A673 (cell line): ENCODE measurements at regions not wholly inside any gene's neighbourhood (a gene's known extent, or its start where the extent isn't known, plus 50 kb on each side); places are given as distances from the start of the nearest gene placed in this dataset.

Experiments used
- EZH2 ChIP-seq: fragments of 200-600 bp; sonication (generic); IDR thresholded peaks from 2 replicates; pipeline ENCODE4 v1.6.1; 2017; ENCODE audit warnings: borderline replicate concordance, low read depth, mild to moderate bottlenecking, mixed read lengths, antibody characterized with exemption, low read length; ENCODE audit not compliant: poor library complexity, severe bottlenecking
- TF ChIP-seq, protein P1 (sequence below): fragments of 300-800, 200-600 bp; sonication (generic); conservative IDR thresholded peaks from 2 replicates; pipeline ENCODE4 v1.5.1; 2017; ENCODE audit warnings: low read depth, mild to moderate bottlenecking, antibody characterized with exemption, low read length, moderate library complexity, mixed read lengths

DNA sequence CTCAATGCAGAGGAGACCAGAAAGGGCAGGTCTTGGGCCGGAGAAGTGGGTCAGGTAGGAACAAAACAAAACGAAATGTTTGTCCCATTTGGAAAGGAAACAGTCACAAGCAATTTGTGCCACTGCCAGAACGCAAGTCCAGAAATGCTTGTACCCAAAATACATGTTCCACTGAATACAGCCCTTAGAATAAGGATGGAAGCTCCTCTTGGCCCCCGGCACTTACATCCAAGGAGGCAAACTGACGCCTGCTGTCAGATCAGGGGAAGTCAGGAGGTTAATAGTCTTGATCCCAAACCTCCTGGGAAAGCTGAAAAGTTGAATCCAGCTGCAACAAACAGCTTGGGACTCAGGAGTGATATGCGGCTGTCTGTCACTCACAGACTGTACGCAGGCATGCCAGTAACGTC, 75.9 kb upstream of the GALNT2 start:
- no peak for TF ChIP-seq EZH2
- TF ChIP-seq, protein P1, sequence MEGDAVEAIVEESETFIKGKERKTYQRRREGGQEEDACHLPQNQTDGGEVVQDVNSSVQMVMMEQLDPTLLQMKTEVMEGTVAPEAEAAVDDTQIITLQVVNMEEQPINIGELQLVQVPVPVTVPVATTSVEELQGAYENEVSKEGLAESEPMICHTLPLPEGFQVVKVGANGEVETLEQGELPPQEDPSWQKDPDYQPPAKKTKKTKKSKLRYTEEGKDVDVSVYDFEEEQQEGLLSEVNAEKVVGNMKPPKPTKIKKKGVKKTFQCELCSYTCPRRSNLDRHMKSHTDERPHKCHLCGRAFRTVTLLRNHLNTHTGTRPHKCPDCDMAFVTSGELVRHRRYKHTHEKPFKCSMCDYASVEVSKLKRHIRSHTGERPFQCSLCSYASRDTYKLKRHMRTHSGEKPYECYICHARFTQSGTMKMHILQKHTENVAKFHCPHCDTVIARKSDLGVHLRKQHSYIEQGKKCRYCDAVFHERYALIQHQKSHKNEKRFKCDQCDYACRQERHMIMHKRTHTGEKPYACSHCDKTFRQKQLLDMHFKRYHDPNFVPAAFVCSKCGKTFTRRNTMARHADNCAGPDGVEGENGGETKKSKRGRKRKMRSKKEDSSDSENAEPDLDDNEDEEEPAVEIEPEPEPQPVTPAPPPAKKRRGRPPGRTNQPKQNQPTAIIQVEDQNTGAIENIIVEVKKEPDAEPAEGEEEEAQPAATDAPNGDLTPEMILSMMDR, result no peak
